Activated naive CD4-positive, alpha-beta T cell treated with anti-CD3 and anti-CD28 coated beads for 36 hours (primary cell): ENCODE measurements at regions not wholly inside any gene's neighbourhood (a gene's known extent, or its start where the extent isn't known, plus 50 kb on each side); places are given as distances from the start of the nearest gene placed in this dataset.

ENCODE experiments used
- CTCF ChIA-PET: fragments of 350-600 bp; sonication (Branson Sonifier 250); formaldehyde crosslinking; loops from one replicate; lab custom pipeline; 2021; ENCODE audit warnings: antibody characterized with exemption; lab: Charles Lee
- DNase-seq: peaks from one replicate; pipeline ENCODE4 v3.0.0-alpha.2; 2020
- H3K27ac Mint-ChIP-seq: one replicate; pipeline ENCODE4 v1.8.0; 2021; ENCODE audit warnings: mild to moderate bottlenecking, mixed read lengths
- H3K27me3 Mint-ChIP-seq: one replicate; pipeline ENCODE4 v1.8.0; 2021; ENCODE audit warnings: low read depth, mixed read lengths
- H3K36me3 Mint-ChIP-seq: one replicate; pipeline ENCODE4 v1.8.0; 2021; ENCODE audit warnings: low read depth, mixed read lengths
- H3K4me1 Mint-ChIP-seq: one replicate; pipeline ENCODE4 v1.8.0; 2021; ENCODE audit warnings: low read depth, mixed read lengths
- H3K4me3 Mint-ChIP-seq: one replicate; pipeline ENCODE4 v1.8.0; 2021; ENCODE audit warnings: mild to moderate bottlenecking, moderate library complexity, mixed read lengths
- H3K9me3 Mint-ChIP-seq: one replicate; pipeline ENCODE4 v1.8.0; 2021; ENCODE audit warnings: mixed read lengths
- intact Hi-C: fragments of 100-400 bp; cut with micrococcal nuclease; formaldehyde crosslinking; loops from one replicate; pipeline ENCODE4 v1.15.1; 2023

- CTCF ChIA-PET = no interaction called here
- no peak for DNase-seq
- H3K27ac Mint-ChIP-seq = no peak overlapping the region
- peaks cover 3% of the 10 kb centered on the region for H3K27me3 Mint-ChIP-seq
- H3K4me1 Mint-ChIP-seq = no peaks in the 10 kb centered on the region
- no peaks in the 10 kb centered on the region for H3K36me3 Mint-ChIP-seq
- H3K9me3 Mint-ChIP-seq = peaks cover 1% of the 10 kb centered on the region
- intact Hi-C loops = no loop called here
- no peak overlapping the region for H3K4me3 Mint-ChIP-seq
These were observed 306.9 kb upstream of the ARSJ start for GRCh38 chr4:114286262-114286810.

GRCh38 chr4:114287079-114287696 is 307.7 kb upstream of the ARSJ start:
- no peaks in the 10 kb centered on the region for H3K36me3 Mint-ChIP-seq
- H3K4me3 Mint-ChIP-seq = no peak overlapping the region
- H3K4me1 Mint-ChIP-seq = no peaks in the 10 kb centered on the region
- peaks cover 3% of the 10 kb centered on the region for H3K27me3 Mint-ChIP-seq
- CTCF ChIA-PET = no interaction called here
- DNase-seq = no peak
- H3K27ac Mint-ChIP-seq = no peak overlapping the region
- peaks cover 2% of the 10 kb centered on the region for H3K9me3 Mint-ChIP-seq
- intact Hi-C loops = no loop called here

GRCh38 chr4:114296126-114296525 is 302.5 kb upstream of the UGT8 start:
- Mint-ChIP-seq H3K9me3 (peaks cover 16% of the 10 kb centered on the region), H3K4me1 (no peaks in the 10 kb centered on the region), H3K27ac (no peak overlapping the region), H3K36me3 (no peaks in the 10 kb centered on the region), H3K27me3 (no peaks in the 10 kb centered on the region), H3K4me3 (no peak overlapping the region)
- no peak for DNase-seq
- intact Hi-C loops = no loop called here
- CTCF ChIA-PET = no interaction called here

GRCh38 chr4:114302472-114302871 is 296.1 kb upstream of the UGT8 start:
- Mint-ChIP-seq H3K27me3 (peaks cover 6% of the 10 kb centered on the region), H3K9me3 (peaks cover 2% of the 10 kb centered on the region), H3K4me3 (no peak overlapping the region), H3K27ac (no peak overlapping the region), H3K36me3 (no peaks in the 10 kb centered on the region), H3K4me1 (no peaks in the 10 kb centered on the region)
- intact Hi-C loops = no loop called here
- DNase-seq = no peak
- CTCF ChIA-PET = no interaction called here

- Mint-ChIP-seq H3K36me3 (no peaks in the 10 kb centered on the region), H3K27me3 (peaks cover 11% of the 10 kb centered on the region), H3K9me3 (peaks cover 2% of the 10 kb centered on the region), H3K4me1 (no peaks in the 10 kb centered on the region), H3K27ac (no peak overlapping the region), H3K4me3 (no peak overlapping the region)
- CTCF ChIA-PET = no interaction called here
- no peak for DNase-seq
- intact Hi-C loops = no loop called here
These were observed 294.6 kb upstream of the UGT8 start for GRCh38 chr4:114304046-114304445.

- H3K9me3 Mint-ChIP-seq = peaks cover 2% of the 10 kb centered on the region
- peaks cover 11% of the 10 kb centered on the region for H3K27me3 Mint-ChIP-seq
These were observed 294.0 kb upstream of the UGT8 start for GRCh38 chr4:114304567-114304966.

GRCh38 chr4:114306946-114307345 is 291.7 kb upstream of the UGT8 start:
- intact Hi-C loops = no loop called here
- no peak overlapping the region for H3K27ac Mint-ChIP-seq
- no peak overlapping the region for H3K4me3 Mint-ChIP-seq
- no peaks in the 10 kb centered on the region for H3K4me1 Mint-ChIP-seq
- H3K27me3 Mint-ChIP-seq = peaks cover 13% of the 10 kb centered on the region
- DNase-seq = no peak
- CTCF ChIA-PET = no interaction called here
- H3K9me3 Mint-ChIP-seq = no peaks in the 10 kb centered on the region
- H3K36me3 Mint-ChIP-seq = no peaks in the 10 kb centered on the region

More at GRCh38 chr4:114304567-114304966, 294.0 kb upstream of the UGT8 start:
- H3K4me1 Mint-ChIP-seq = no peaks in the 10 kb centered on the region
- DNase-seq = no peak
- no peaks in the 10 kb centered on the region for H3K36me3 Mint-ChIP-seq
- no peak overlapping the region for H3K4me3 Mint-ChIP-seq
- H3K27ac Mint-ChIP-seq = no peak overlapping the region
- CTCF ChIA-PET = no interaction called here
- intact Hi-C loops = no loop called here

GRCh38 chr4:114310296-114310925 is 288.2 kb upstream of the UGT8 start:
- no peaks in the 10 kb centered on the region for H3K9me3 Mint-ChIP-seq

GRCh38 chr4:114311787-114312186 is 286.8 kb upstream of the UGT8 start:
- Mint-ChIP-seq H3K27ac (no peak overlapping the region), H3K27me3 (peaks cover 8% of the 10 kb centered on the region), H3K36me3 (no peaks in the 10 kb centered on the region), H3K4me3 (no peak overlapping the region), H3K9me3 (no peaks in the 10 kb centered on the region), H3K4me1 (no peaks in the 10 kb centered on the region)
- CTCF ChIA-PET = no interaction called here
- DNase-seq = no peak
- intact Hi-C loops = no loop called here

More at GRCh38 chr4:114310296-114310925, 288.2 kb upstream of the UGT8 start:
- DNase-seq = no peak
- H3K27me3 Mint-ChIP-seq = peaks cover 10% of the 10 kb centered on the region
- H3K4me1 Mint-ChIP-seq = no peaks in the 10 kb centered on the region
- no peak overlapping the region for H3K4me3 Mint-ChIP-seq
- no peak overlapping the region for H3K27ac Mint-ChIP-seq
- no peaks in the 10 kb centered on the region for H3K36me3 Mint-ChIP-seq
- intact Hi-C loops = no loop called here
- CTCF ChIA-PET = no interaction called here

GRCh38 chr4:114312338-114312737 is 286.3 kb upstream of the UGT8 start:
- no peaks in the 10 kb centered on the region for H3K4me1 Mint-ChIP-seq
- H3K9me3 Mint-ChIP-seq = no peaks in the 10 kb centered on the region
- H3K27ac Mint-ChIP-seq = no peak overlapping the region
- no peaks in the 10 kb centered on the region for H3K36me3 Mint-ChIP-seq
- CTCF ChIA-PET = no interaction called here
- no peak for DNase-seq
- H3K27me3 Mint-ChIP-seq = peaks cover 8% of the 10 kb centered on the region
- H3K4me3 Mint-ChIP-seq = no peak overlapping the region
- intact Hi-C loops = no loop called here

- no peak overlapping the region for H3K27ac Mint-ChIP-seq
- DNase-seq = no peak
- intact Hi-C loops = no loop called here
- H3K27me3 Mint-ChIP-seq = peaks cover 3% of the 10 kb centered on the region
- H3K4me3 Mint-ChIP-seq = no peak overlapping the region
- CTCF ChIA-PET = no interaction called here
- no peaks in the 10 kb centered on the region for H3K36me3 Mint-ChIP-seq
- H3K9me3 Mint-ChIP-seq = no peaks in the 10 kb centered on the region
- no peaks in the 10 kb centered on the region for H3K4me1 Mint-ChIP-seq
These were observed 281.8 kb upstream of the UGT8 start for GRCh38 chr4:114316789-114317188.

GRCh38 chr4:114317564-114317963 is 281.0 kb upstream of the UGT8 start:
- Mint-ChIP-seq H3K27me3 (no peaks in the 10 kb centered on the region), H3K36me3 (no peaks in the 10 kb centered on the region), H3K4me3 (no peak overlapping the region), H3K27ac (no peak overlapping the region), H3K4me1 (no peaks in the 10 kb centered on the region), H3K9me3 (no peaks in the 10 kb centered on the region)
- DNase-seq = no peak
- intact Hi-C loops = no loop called here
- CTCF ChIA-PET = no interaction called here

GRCh38 chr4:114318309-114318708 is 280.3 kb upstream of the UGT8 start:
- intact Hi-C loops = no loop called here
- no peaks in the 10 kb centered on the region for H3K27me3 Mint-ChIP-seq
- CTCF ChIA-PET = no interaction called here
- H3K9me3 Mint-ChIP-seq = no peaks in the 10 kb centered on the region
- no peaks in the 10 kb centered on the region for H3K36me3 Mint-ChIP-seq
- H3K4me3 Mint-ChIP-seq = no peak overlapping the region
- no peaks in the 10 kb centered on the region for H3K4me1 Mint-ChIP-seq
- no peak overlapping the region for H3K27ac Mint-ChIP-seq
- no peak for DNase-seq
